CD4-positive, alpha-beta T cell (primary cell): ENCODE measurements at regions not wholly inside any gene's neighbourhood (a gene's known extent, or its start where the extent isn't known, plus 50 kb on each side); places are given as distances from the start of the nearest gene placed in this dataset.

Experiments used
- ATAC-seq: fragments of 200-7000 bp; cut with Tn5 transposase; one replicate; pipeline ENCODE4 v1.10.0; 2022; ENCODE audit warnings: mild to moderate bottlenecking; ENCODE audit not compliant: poor library complexity
- CTCF ChIA-PET: fragments of 350-600 bp; sonication (Branson Sonifier 250); formaldehyde crosslinking; loops from one replicate; lab custom pipeline; 2021; ENCODE audit warnings: antibody characterized with exemption, inconsistent platforms; lab: Charles Lee
- POLR2A ChIA-PET: fragments of 350-600 bp; sonication (Branson Sonifier 250); formaldehyde crosslinking; loops from one replicate; lab custom pipeline; 2021; ENCODE audit warnings: antibody characterized with exemption, inconsistent platforms; lab: Charles Lee
- DNase-seq, 14 experiments: peaks; one replicate each; pipeline ENCODE4 v3.0.0-alpha.2; 2013 to 2020; ENCODE audit warnings: mixed read lengths in 2 of 14
- H3K27ac ChIP-seq, 2 donors: one replicate each; pipeline versions ENCODE4 v1.5.1 to v1.7.0; 2013; ENCODE audit warnings: low read length in 2 of 2, low read depth in 1 of 2, mild to moderate bottlenecking in 1 of 2
- H3K27me3 ChIP-seq, 2 experiments: 1 replicate in 1 of 2; 2 replicates in 1 of 2; pipeline versions ENCODE4 v1.6.1 to v1.7.0; 2013; ENCODE audit warnings: low read length in 2 of 2, control low read depth in 1 of 2, mild to moderate bottlenecking in 1 of 2, moderate library complexity in 1 of 2; ENCODE audit not compliant: insufficient read depth in 2 of 2, control insufficient read depth in 1 of 2
- H3K36me3 ChIP-seq: one replicate; pipeline ENCODE4 v1.6.1; 2013; ENCODE audit warnings: low read length, control low read depth; ENCODE audit not compliant: insufficient read depth
- H3K4me1 ChIP-seq: one replicate; pipeline ENCODE4 v1.6.1; 2013; ENCODE audit warnings: low read length, control low read depth; ENCODE audit not compliant: insufficient read depth
- H3K4me3 ChIP-seq: one replicate; pipeline ENCODE4 v1.5.1; 2013; ENCODE audit warnings: mild to moderate bottlenecking, low read length, moderate library complexity
- H3K9me3 ChIP-seq, 2 experiments: 1 replicate in 1 of 2; 2 replicates in 1 of 2; pipeline versions ENCODE4 v1.6.1 to v1.7.0; 2013; ENCODE audit warnings: low read length in 2 of 2, mild to moderate bottlenecking in 2 of 2, control low read depth in 1 of 2, moderate library complexity in 1 of 2; ENCODE audit not compliant: control insufficient read depth in 1 of 2, insufficient read depth in 1 of 2
- H3K27ac Mint-ChIP-seq: one replicate; pipeline ENCODE4 v1.8.0; 2020; ENCODE audit warnings: mixed read lengths
- H3K27me3 Mint-ChIP-seq: one replicate; pipeline ENCODE4 v1.8.0; 2021; ENCODE audit warnings: mixed read lengths
- H3K36me3 Mint-ChIP-seq: one replicate; pipeline ENCODE4 v1.8.0; 2021; ENCODE audit warnings: low read depth, mixed read lengths
- H3K4me1 Mint-ChIP-seq: one replicate; pipeline ENCODE4 v1.8.0; 2021; ENCODE audit warnings: low read depth, mixed read lengths
- H3K4me3 Mint-ChIP-seq: one replicate; pipeline ENCODE4 v1.8.0; 2020; ENCODE audit warnings: mild to moderate bottlenecking, mixed read lengths
- H3K9me3 Mint-ChIP-seq: one replicate; pipeline ENCODE4 v1.8.0; 2020; ENCODE audit warnings: mixed read lengths
- CTCF ChIP-seq: fragments of 200-600 bp; IDR thresholded peaks from one replicate; pipeline ENCODE4 v1.8.0; 2022; ENCODE audit warnings: antibody characterized with exemption, mild to moderate bottlenecking
- intact Hi-C, 2 experiments: fragments of 100-400 bp; cut with DNase I in 1 of 2; cut with micrococcal nuclease in 1 of 2; formaldehyde crosslinking; loops; one replicate each; pipeline versions ENCODE4 v1.15.1 to v1.9.0; 2023 to 2025; cut with DNase I, micrococcal nuclease

DNA sequence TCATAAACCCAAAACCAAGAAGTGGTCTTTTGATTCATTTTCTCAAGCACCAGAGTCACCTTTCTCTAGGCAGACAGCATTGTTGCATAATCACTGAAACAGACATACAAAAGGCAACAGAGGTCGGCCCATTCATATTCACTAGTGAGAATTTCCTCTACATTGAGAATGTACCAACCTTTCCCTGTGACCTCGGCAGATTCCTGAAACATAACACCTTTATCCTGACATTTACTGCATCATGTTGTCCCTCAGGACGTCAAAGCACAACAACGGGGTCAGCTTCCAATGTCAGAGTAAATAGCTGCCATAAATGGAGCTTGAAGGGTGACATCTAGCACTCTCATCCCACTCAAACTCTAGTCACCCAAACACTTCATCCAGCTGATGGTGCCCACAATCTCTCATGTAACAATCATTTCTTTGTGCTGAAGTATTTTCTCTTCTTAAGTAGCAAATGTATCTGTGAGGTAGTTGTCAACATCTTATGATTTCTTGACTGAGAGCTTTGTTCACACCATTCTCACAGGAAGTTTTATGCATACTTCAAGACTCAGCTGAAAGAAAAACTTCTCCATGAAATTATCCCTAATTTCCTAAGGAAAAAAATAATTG lies 802.6 kb upstream of the CHAC2 start:
- no peak for TF ChIP-seq CTCF
- no peak for ATAC-seq
- intact Hi-C loops = no loop called here

GRCh38 chr2:52961403-52961802 lies 806.2 kb upstream of the CHAC2 start:
- H3K4me1 Mint-ChIP-seq = no peaks in the 10 kb centered on the region
- H3K4me3 Mint-ChIP-seq = no peak overlapping the region
- no peaks in the 10 kb centered on the region for H3K9me3 ChIP-seq
- H3K27ac ChIP-seq = no peak overlapping the region
- DNase-seq (no peak), ATAC-seq (no peak)
- no peak overlapping the region for H3K27ac Mint-ChIP-seq
- CTCF ChIA-PET = no interaction called here
- H3K27me3 ChIP-seq = no peaks in the 10 kb centered on the region
- peaks cover 8% of the 10 kb centered on the region for H3K9me3 Mint-ChIP-seq
- H3K36me3 ChIP-seq = no peaks in the 10 kb centered on the region
- H3K27me3 Mint-ChIP-seq = no peaks in the 10 kb centered on the region
- no peak for TF ChIP-seq CTCF
- intact Hi-C loops = no loop called here
- H3K36me3 Mint-ChIP-seq = no peaks in the 10 kb centered on the region
- H3K4me3 ChIP-seq = no peak overlapping the region
- POLR2A ChIA-PET = no interaction called here
- H3K4me1 ChIP-seq = no peaks in the 10 kb centered on the region

More for the DNA sequence above, 802.6 kb upstream of the CHAC2 start:
- H3K36me3 ChIP-seq = no peaks in the 10 kb centered on the region
- no peaks in the 10 kb centered on the region for H3K27me3 ChIP-seq
- no peak for DNase-seq
- Mint-ChIP-seq H3K4me1 (no peaks in the 10 kb centered on the region), H3K9me3 (peaks cover 4% of the 10 kb centered on the region), H3K27ac (no peak overlapping the region), H3K27me3 (no peaks in the 10 kb centered on the region), H3K36me3 (no peaks in the 10 kb centered on the region), H3K4me3 (no peak overlapping the region)
- peaks cover 0 to 4% of the 10 kb centered on the region in 2 experiments for H3K9me3 ChIP-seq
- no peaks in the 10 kb centered on the region for H3K4me1 ChIP-seq
- CTCF ChIA-PET = no interaction called here
- no peak overlapping the region for H3K27ac ChIP-seq
- POLR2A ChIA-PET = no interaction called here
- H3K4me3 ChIP-seq = no peak overlapping the region

GRCh38 chr2:52960881-52961280 lies 806.7 kb upstream of the CHAC2 start:
- H3K9me3 ChIP-seq = no peaks in the 10 kb centered on the region
- intact Hi-C loops = no loop called here
- H3K36me3 Mint-ChIP-seq = no peaks in the 10 kb centered on the region
- no peaks in the 10 kb centered on the region for H3K36me3 ChIP-seq
- H3K27ac ChIP-seq = no peak overlapping the region
- no peaks in the 10 kb centered on the region for H3K27me3 Mint-ChIP-seq
- DNase-seq (no peak), ATAC-seq (no peak)
- ChIA-PET CTCF (no interaction called here), POLR2A (no interaction called here)
- H3K27ac Mint-ChIP-seq = no peak overlapping the region
- H3K9me3 Mint-ChIP-seq = peaks cover 8% of the 10 kb centered on the region
- H3K4me3 ChIP-seq = no peak overlapping the region
- no peak for TF ChIP-seq CTCF
- no peaks in the 10 kb centered on the region for H3K4me1 ChIP-seq
- H3K4me3 Mint-ChIP-seq = no peak overlapping the region
- H3K27me3 ChIP-seq = no peaks in the 10 kb centered on the region
- H3K4me1 Mint-ChIP-seq = no peaks in the 10 kb centered on the region
